Neural cell (in vitro differentiated cells): ENCODE measurements at regions not wholly inside any gene's neighbourhood (a gene's known extent, or its start where the extent isn't known, plus 50 kb on each side); places are given as distances from the start of the nearest gene placed in this dataset.
A peak's percentile ranks its signal among the peaks of the same experiment; 100 is the strongest.

Experiments used
- H2AFZ ChIP-seq: fragments of 200-600, 300-800 bp; sonication (generic), shearing (Covaris generic); 2 replicates; pipeline ENCODE4 v1.6.0; 2014; ENCODE audit warnings: low read depth, mild to moderate bottlenecking, antibody characterized with exemption, low read length, moderate library complexity
- H3F3A ChIP-seq: fragments of 200-600 bp; shearing (Covaris generic); 2 replicates; pipeline ENCODE4 v1.6.1; 2016; ENCODE audit warnings: mild to moderate bottlenecking, moderate library complexity, mixed read lengths, antibody characterized with exemption, low read length; ENCODE audit not compliant: insufficient read depth, poor library complexity, severe bottlenecking
- H3K27ac ChIP-seq: fragments of 200-600, 300-800 bp; sonication (generic), shearing (Covaris generic); 2 replicates; pipeline ENCODE4 v1.5.1; 2014; ENCODE audit warnings: mild to moderate bottlenecking, low read length, moderate library complexity
- H3K27me3 ChIP-seq: fragments of 300-800, 200-600 bp; sonication (generic), shearing (Covaris generic); 2 replicates; pipeline ENCODE4 v1.6.0; 2014; ENCODE audit warnings: mild to moderate bottlenecking, low read depth, low read length, moderate library complexity; ENCODE audit not compliant: insufficient read depth
- H3K36me3 ChIP-seq: fragments of 300-800, 200-600 bp; sonication (generic), shearing (Covaris generic); 2 replicates; pipeline ENCODE4 v1.5.1; 2014; ENCODE audit warnings: mild to moderate bottlenecking, antibody characterized with exemption, low read length, moderate library complexity; ENCODE audit not compliant: insufficient read depth
- H3K4me2 ChIP-seq: fragments of 300-800, 200-600 bp; sonication (generic), shearing (Covaris generic); 2 replicates; pipeline ENCODE4 v1.6.0; 2014; ENCODE audit warnings: mild to moderate bottlenecking, low read length
- H3K4me3 ChIP-seq: fragments of 300-800, 200-600 bp; sonication (generic), shearing (Covaris generic); 2 replicates; pipeline ENCODE4 v1.5.1; 2014; ENCODE audit warnings: mild to moderate bottlenecking, low read length, moderate library complexity
- H3K79me2 ChIP-seq: fragments of 200-600 bp; shearing (Covaris generic); replicated peaks from 2 replicates; pipeline ENCODE4 v1.6.0; 2014; ENCODE audit warnings: mild to moderate bottlenecking, low read length, moderate library complexity; ENCODE audit not compliant: insufficient read depth
- H3K9ac ChIP-seq: fragments of 300-800, 200-600 bp; sonication (generic), shearing (Covaris generic); 2 replicates; pipeline ENCODE4 v1.6.1; 2016; ENCODE audit warnings: mild to moderate bottlenecking, low read length, mixed read lengths
- H3K9me2 ChIP-seq: fragments of 200-600 bp; shearing (Covaris generic); 2 replicates; pipeline ENCODE4 v1.6.1; 2016; ENCODE audit warnings: mild to moderate bottlenecking, low read length, mixed read lengths; ENCODE audit not compliant: insufficient read depth
- H3K9me3 ChIP-seq: fragments of 200-600, 300-800 bp; sonication (generic), shearing (Covaris generic); 2 replicates; pipeline ENCODE4 v1.6.1; 2016; ENCODE audit warnings: mild to moderate bottlenecking, mixed run types, low read length, moderate library complexity, mixed read lengths
- H4K20me1 ChIP-seq: fragments of 200-600 bp; shearing (Covaris generic); 2 replicates; pipeline ENCODE4 v1.6.1; 2016; ENCODE audit warnings: mild to moderate bottlenecking, mixed run types; ENCODE audit not compliant: insufficient read depth
- CTCF ChIP-seq: fragments of 450-650 bp; IDR thresholded peaks from 2 replicates; pipeline ENCODE4 v1.5.1; 2014; ENCODE audit warnings: antibody characterized with exemption, mild to moderate bottlenecking, moderate library complexity; ENCODE audit not compliant: poor library complexity, severe bottlenecking
- EP300 ChIP-seq: fragments of 450-650 bp; conservative IDR thresholded peaks from 2 replicates; pipeline ENCODE4 v1.6.1; 2014; ENCODE audit warnings: antibody characterized with exemption, mild to moderate bottlenecking, moderate library complexity; ENCODE audit not compliant: poor library complexity, severe bottlenecking
- EZH2 ChIP-seq: fragments of 200-600, 300-800 bp; shearing (Covaris generic), sonication (generic); IDR thresholded peaks from 2 replicates; pipeline ENCODE4 v1.6.1; 2014; ENCODE audit warnings: antibody characterized with exemption, low read length, borderline replicate concordance, mild to moderate bottlenecking; ENCODE audit not compliant: insufficient read depth, poor library complexity, severe bottlenecking
- MXI1 ChIP-seq: fragments of 450-650 bp; conservative IDR thresholded peaks from 2 replicates; pipeline ENCODE4 v1.6.1; 2014; ENCODE audit warnings: antibody characterized with exemption, mild to moderate bottlenecking; ENCODE audit not compliant: poor library complexity, severe bottlenecking
- POLR2AphosphoS5 ChIP-seq: IDR thresholded peaks from 2 replicates; pipeline ENCODE4 v1.6.1; 2012
- RAD21 ChIP-seq: fragments of 450-650 bp; conservative IDR thresholded peaks from 2 replicates; pipeline ENCODE4 v1.6.1; 2014; ENCODE audit warnings: antibody characterized with exemption, mild to moderate bottlenecking, moderate library complexity
- REST ChIP-seq: IDR thresholded peaks from 2 replicates; pipeline ENCODE4 v1.6.1; 2012; ENCODE audit warnings: borderline replicate concordance
- SMC3 ChIP-seq: fragments of 450-650 bp; conservative IDR thresholded peaks from 2 replicates; pipeline ENCODE4 v1.6.1; 2014; ENCODE audit warnings: antibody characterized with exemption, mild to moderate bottlenecking, moderate library complexity; ENCODE audit not compliant: poor library complexity
- TAF1 ChIP-seq: IDR thresholded peaks from 2 replicates; pipeline ENCODE4 v1.6.1; 2012; ENCODE audit warnings: low read depth

- Histone ChIP-seq H3K27ac (no peak overlapping the region), H3K36me3 (no peaks in the 10 kb centered on the region), H3F3A (no peaks in the 10 kb centered on the region), H2AFZ (no peak overlapping the region), H4K20me1 (no peaks in the 10 kb centered on the region), H3K27me3 (no peaks in the 10 kb centered on the region), H3K9me3 (no peaks in the 10 kb centered on the region), H3K9me2 (no peaks in the 10 kb centered on the region), H3K79me2 (no peaks in the 10 kb centered on the region), H3K4me3 (no peak overlapping the region), H3K9ac (no peak overlapping the region), H3K4me2 (no peak overlapping the region)
- TF ChIP-seq CTCF (peak; percentile 100), RAD21 (peak; percentile 99), POLR2AphosphoS5 (no peak), SMC3 (peak; percentile 100)
Observed at GRCh38 chr5:148730942-148731898, 76.9 kb upstream of the HTR4 start.

- Histone ChIP-seq H2AFZ (no peak overlapping the region), H3K27ac (no peak overlapping the region), H3K36me3 (no peaks in the 10 kb centered on the region), H3K9ac (no peak overlapping the region), H3K27me3 (no peaks in the 10 kb centered on the region), H3K9me3 (no peaks in the 10 kb centered on the region), H4K20me1 (no peaks in the 10 kb centered on the region), H3F3A (no peaks in the 10 kb centered on the region), H3K4me2 (no peak overlapping the region), H3K9me2 (no peaks in the 10 kb centered on the region), H3K4me3 (no peak overlapping the region), H3K79me2 (no peaks in the 10 kb centered on the region)
- TF ChIP-seq EZH2 (no peak), REST (no peak), EP300 (no peak), TAF1 (no peak), MXI1 (no peak), CTCF (no peak), SMC3 (no peak)
Observed at GRCh38 chr5:148732692-148733091, 78.4 kb upstream of the HTR4 start.
